GM03348 (cell line): ENCODE measurements at regions not wholly inside any gene's neighbourhood (a gene's known extent, or its start where the extent isn't known, plus 50 kb on each side); places are given as distances from the start of the nearest gene placed in this dataset.

Experiments used
- DNase-seq: peaks from one replicate; pipeline ENCODE4 v3.0.0; 2012; ENCODE audit warnings: low spot score

- no peak for DNase-seq
Observed at GRCh38 chr7:108697254-108697653, 127.6 kb downstream of the DNAJB9 start.

- DNase-seq, result no peak
Observed at GRCh38 chr7:108711611-108712010, 141.9 kb downstream of the DNAJB9 start.

- no peak for DNase-seq
Observed at GRCh38 chr7:108716783-108717182, 147.1 kb downstream of the DNAJB9 start.

- DNase-seq, result no peak
Observed at GRCh38 chr7:108717781-108718180, 148.1 kb downstream of the DNAJB9 start.

GRCh38 chr7:108719631-108720030 lies 150.0 kb downstream of the DNAJB9 start:
- DNase-seq, result no peak

DNA sequence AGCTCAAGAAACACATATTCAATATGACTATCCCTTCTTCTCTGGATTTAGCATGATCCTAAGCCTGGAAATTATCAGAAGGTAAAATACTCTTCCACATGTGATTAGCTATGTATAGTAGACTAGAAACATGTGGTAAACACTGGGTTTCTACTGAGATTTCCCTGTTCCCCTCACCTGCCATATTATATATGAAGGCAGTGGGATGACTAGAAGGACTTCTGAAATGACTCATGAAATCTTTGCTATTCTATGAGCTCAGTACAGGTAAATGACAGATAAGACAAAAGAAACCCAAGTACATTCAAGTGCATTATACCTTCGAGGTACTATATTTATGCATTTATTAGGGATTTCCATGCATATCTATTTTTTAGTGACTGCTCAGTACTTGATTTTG lies 152.9 kb downstream of the DNAJB9 start:
- no peak for DNase-seq

- DNase-seq, result no peak
Observed at GRCh38 chr7:108723381-108723814, 153.7 kb downstream of the DNAJB9 start.

- DNase-seq, result no peak
Observed at GRCh38 chr7:108724251-108725100, 154.8 kb downstream of the DNAJB9 start.

DNA sequence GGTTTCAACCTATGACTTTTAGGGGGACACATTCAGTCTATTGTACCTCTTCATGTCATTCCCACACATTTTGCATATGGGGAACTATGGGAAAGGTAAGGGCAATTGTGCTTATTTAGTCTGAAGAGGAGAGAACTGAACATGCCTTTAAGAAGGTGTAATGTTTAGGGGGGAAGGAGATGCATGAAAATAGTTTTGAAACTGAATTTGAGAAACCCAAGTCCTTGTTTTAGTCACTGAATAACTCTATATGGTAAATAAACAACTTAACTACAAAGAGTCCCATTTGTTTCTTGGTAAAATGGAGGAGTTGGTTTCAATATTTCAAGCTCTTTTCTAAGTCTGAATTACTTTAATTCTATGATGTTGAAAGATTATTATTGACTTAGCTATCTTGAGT lies 166.1 kb downstream of the DNAJB9 start:
- no peak for DNase-seq

DNA sequence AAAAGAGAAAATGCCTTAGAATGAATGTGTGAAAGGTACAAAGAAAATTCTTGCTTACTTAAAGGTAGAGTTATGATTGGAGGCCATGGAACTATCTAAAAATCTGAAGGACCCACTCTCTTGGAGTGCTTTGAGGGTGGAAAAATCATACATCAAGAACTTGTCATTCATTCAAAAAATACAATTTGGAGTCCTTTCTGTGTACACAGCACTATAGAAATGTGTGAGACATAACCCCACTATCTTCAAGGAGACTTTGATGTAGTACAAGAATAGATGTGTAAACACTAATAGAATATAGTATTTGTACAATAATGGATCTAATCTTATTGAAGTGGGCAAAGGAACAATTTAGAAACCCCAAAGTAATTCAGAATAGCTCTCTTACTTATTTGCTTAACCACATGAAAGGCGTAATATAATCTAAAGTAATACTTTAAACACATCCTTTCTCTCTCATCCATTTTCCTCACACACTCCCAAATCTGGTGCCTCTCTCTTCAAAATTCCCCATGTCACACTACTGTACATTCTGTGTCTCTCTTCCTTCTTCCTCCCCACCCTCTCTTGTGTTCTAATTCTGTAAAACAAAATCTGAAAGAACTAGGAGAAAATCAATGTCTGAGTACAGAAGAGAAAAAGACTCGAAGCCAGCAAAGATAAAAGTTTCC lies 166.7 kb downstream of the DNAJB9 start:
- DNase-seq, result no peak

GRCh38 chr7:108770981-108771745 lies 201.5 kb downstream of the DNAJB9 start:
- no peak for DNase-seq

DNA sequence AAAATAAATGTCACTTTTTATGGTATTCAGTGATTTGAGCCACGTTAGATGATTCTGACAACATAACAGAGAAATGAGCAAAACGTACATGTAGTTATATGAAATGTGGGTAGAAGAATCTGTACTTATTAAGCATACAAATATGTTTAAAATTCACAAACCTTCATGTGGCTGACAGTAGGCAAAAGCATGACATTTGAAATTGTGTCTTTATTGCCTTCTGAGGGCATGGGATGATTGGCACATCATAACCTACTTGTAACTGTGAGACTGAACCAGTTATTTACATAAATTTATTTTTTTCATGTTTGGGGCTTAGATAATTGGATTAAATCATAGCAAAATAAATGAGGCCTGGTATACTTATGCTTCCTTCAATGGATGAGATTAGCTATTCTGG lies 202.2 kb downstream of the DNAJB9 start:
- no peak for DNase-seq

DNA sequence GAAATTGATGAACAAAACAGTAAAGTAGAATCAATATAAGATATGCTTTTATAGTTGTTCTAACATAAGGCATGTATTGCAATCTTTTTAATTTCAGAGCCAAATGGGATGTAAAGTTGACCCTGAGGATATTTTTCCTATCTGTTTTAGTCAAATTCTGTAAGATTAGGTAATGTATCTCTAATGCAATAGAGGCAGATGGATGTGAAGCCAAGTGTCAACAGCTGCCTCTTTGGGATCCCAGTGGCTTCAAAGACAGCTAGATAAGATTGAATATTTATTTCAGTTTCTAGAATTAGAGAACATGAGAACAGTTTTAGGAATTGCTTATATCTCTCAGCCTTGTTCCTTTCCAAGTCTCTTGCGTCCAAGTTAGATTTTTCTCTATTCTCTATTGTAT lies 208.3 kb downstream of the DNAJB9 start:
- DNase-seq, result no peak

- no peak for DNase-seq
Observed at GRCh38 chr7:108789451-108789850, 219.8 kb downstream of the DNAJB9 start.

- no peak for DNase-seq
Observed at GRCh38 chr7:108794466-108794865, 224.8 kb downstream of the DNAJB9 start.

GRCh38 chr7:108802650-108803049 lies 233.0 kb downstream of the DNAJB9 start:
- DNase-seq, result no peak

- DNase-seq, result peak; percentile 16
Observed at GRCh38 chr7:108805808-108806397, 236.2 kb downstream of the DNAJB9 start.

DNA sequence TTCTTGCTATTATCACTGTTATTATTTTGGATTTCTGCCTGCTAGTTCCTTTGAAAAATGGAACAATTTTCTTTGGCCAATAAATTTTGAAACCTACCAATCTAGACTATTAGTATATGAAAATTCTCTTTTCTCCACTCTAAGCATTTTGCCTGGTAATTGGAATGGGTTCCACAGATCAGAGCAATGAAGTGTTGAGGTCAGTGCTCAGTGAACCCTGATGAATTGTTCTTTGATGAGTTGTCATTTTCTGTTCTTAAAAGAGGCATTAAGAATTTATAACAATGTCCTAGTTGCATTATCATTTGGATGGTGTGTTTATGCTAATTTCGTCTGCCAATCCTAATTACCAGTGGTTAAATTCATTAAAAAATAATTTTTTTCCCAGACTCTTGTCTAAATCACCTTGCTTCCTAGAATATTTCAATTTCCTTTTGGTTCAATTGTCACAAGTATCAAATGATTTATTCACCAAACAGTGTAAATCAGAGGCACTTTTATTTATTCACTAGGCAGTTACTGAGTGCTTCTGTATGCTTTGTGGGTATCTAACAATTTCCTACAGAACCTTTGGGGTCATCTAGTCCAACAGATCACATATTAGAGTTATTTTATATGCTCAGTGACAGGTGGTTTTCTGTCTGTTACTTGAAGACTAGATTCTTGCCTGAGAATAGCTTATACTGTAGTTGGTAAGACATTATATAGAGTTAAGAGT lies 239.0 kb downstream of the DNAJB9 start:
- no peak for DNase-seq

DNA sequence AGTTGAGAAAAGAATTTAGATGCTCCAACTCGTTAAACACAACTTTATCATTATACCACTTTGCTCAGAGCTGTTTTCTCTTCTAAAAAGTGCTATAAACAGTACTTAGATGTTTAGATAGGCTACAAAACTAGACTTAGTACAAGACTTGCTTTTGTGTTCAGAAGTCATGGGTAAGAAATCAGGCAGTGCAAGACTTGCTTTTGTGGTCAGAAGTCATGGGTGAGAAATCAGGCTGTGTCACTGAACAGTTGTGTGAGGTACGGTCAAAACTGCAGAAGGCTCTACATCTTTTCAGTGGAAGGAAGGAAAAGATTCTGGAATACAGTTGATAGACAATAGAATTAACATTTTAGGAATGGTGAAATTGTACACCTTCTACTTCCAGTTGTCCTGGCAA lies 239.7 kb downstream of the DNAJB9 start:
- no peak for DNase-seq

- DNase-seq, result no peak
Observed at GRCh38 chr7:108810756-108811385, 241.2 kb downstream of the DNAJB9 start.
